GM10248 (cell line): ENCODE measurements at regions not wholly inside any gene's neighbourhood (a gene's known extent, or its start where the extent isn't known, plus 50 kb on each side); places are given as distances from the start of the nearest gene placed in this dataset.

Experiments
- CTCF ChIA-PET: fragments of 300-600 bp; sonication (Branson Sonifier 250); formaldehyde crosslinking; extraction: SDS; loops from one replicate; lab custom pipeline; 2021; ENCODE audit warnings: antibody characterized with exemption; lab: Yijun Ruan, JAX
- POLR2A ChIA-PET: fragments of 350-650 bp; sonication (Branson Sonifier 250); formaldehyde crosslinking; extraction: SDS; loops from one replicate; lab custom pipeline; 2020; ENCODE audit warnings: antibody characterized with exemption; lab: Yijun Ruan, JAX
- DNase-seq: peaks from one replicate; pipeline ENCODE4 v3.0.0; 2012; ENCODE audit errors: extremely low spot score
- CTCF ChIP-seq: IDR thresholded peaks from 2 replicates; pipeline ENCODE4 v1.5.1; 2012; ENCODE audit warnings: mild to moderate bottlenecking, low read depth; ENCODE audit errors: extremely low read depth, missing control alignments, control extremely low read depth

GRCh38 chr1:68973459-68974244 lies 476.8 kb upstream of the DEPDC1 start:
- TF ChIP-seq CTCF, result no peak

GRCh38 chr1:68974447-68974846 lies 477.6 kb upstream of the DEPDC1 start:
- POLR2A ChIA-PET, result no interaction called here
- CTCF ChIA-PET, result interaction anchor here (1.4 to 2.5 kb wide), 3 partner anchors 8 to 172 kb away, joined by 3 to 9 read pairs (median 5); no protein-coding TSS in a partner anchor
- TF ChIP-seq CTCF, result no peak
- no peak for DNase-seq

More at GRCh38 chr1:68973459-68974244, 476.8 kb upstream of the DEPDC1 start:
- POLR2A ChIA-PET, result no interaction called here
- no peak for DNase-seq
- CTCF ChIA-PET, result interaction anchor here (1.1 to 2.5 kb wide), 3 partner anchors 11 to 171 kb away, joined by 3 to 9 read pairs (median 3); no protein-coding TSS in a partner anchor

- TF ChIP-seq CTCF, result no peak
- ChIA-PET CTCF (interaction anchor here (1.1 to 2.5 kb wide), 3 partner anchors 9 to 16 kb away, joined by 4 to 9 read pairs (median 5); no protein-coding TSS in a partner anchor), POLR2A (no interaction called here)
- no peak for DNase-seq
Measured at GRCh38 chr1:68975212-68975933, 478.5 kb upstream of the DEPDC1 start.

- no peak for TF ChIP-seq CTCF
- DNase-seq, result no peak
- ChIA-PET CTCF (interaction anchor here (1.2 kb wide), 1 partner anchor 9 kb away, joined by 4 read pairs; no protein-coding TSS in a partner anchor), POLR2A (no interaction called here)
Measured at GRCh38 chr1:68976916-68977610, 480.2 kb upstream of the DEPDC1 start.

GRCh38 chr1:68979891-68980290 lies 483.0 kb upstream of the DEPDC1 start:
- ChIA-PET CTCF (no interaction called here), POLR2A (no interaction called here)
- TF ChIP-seq CTCF, result no peak
- no peak for DNase-seq

- no peak for DNase-seq
- ChIA-PET CTCF (interaction anchor here (2.5 kb wide), 1 partner anchor 10 kb away, joined by 9 read pairs; no protein-coding TSS in a partner anchor), POLR2A (no interaction called here)
- TF ChIP-seq CTCF, result no peak
Measured at GRCh38 chr1:68984289-68984688, 487.4 kb upstream of the DEPDC1 start.
